ENCODE measurements at regions not wholly inside any gene's neighbourhood (a gene's known extent, or its start where the extent isn't known, plus 50 kb on each side); places are given as distances from the start of the nearest gene placed in this dataset.
A peak's percentile ranks its signal among the peaks of the same experiment; 100 is the strongest.

DNA sequence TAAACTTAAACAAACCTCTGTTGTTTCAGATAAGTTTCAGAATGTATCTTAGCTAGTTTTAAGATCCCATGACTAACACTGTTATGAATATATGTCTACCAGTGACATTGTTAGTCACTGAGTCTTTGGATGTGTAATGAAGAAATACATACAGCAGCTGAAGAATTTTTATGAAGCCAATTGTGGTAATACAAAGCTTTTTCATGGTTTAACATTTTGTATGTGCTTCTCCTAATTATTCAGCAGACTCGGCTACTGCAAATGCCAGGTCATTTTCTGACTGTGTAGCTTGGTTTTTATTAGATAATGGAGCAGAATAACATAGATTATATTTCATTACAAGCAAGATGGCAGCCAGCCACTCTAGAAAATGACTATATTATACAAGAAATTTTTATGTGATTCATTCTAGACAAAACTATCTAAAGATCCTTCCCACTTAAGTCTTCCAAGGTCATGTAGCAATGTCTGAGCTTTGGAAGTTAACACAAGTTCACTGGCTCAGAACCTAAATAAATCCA, 147.8 kb downstream of the TNFSF18 start:
- ATAC-seq (ENCODE audit: low FRiP score) (no peak), DNase-seq (no peak)
- Histone ChIP-seq H3K4me3 (ENCODE audit: low read length in 2 of 2) (no peak overlapping the region), H3K27ac (ENCODE audit: low read depth in 1 of 2, low read length in 2 of 2) (no peak overlapping the region), H3K4me1 (ENCODE audit: control insufficient read depth in 1 of 2, insufficient read depth in 2 of 2, low read length in 2 of 2) (no peaks in the 10 kb centered on the region), H3K36me3 (ENCODE audit: control insufficient read depth in 1 of 2, insufficient read depth in 2 of 2, low read length in 1 of 2) (no peaks in the 10 kb centered on the region), H3K27me3 (ENCODE audit: control insufficient read depth in 1 of 2, insufficient read depth in 2 of 2, low read length in 1 of 2) (no peaks in the 10 kb centered on the region), H3K9me3 (ENCODE audit: control insufficient read depth, low read length) (no peaks in the 10 kb centered on the region)
- intact Hi-C loops (cut with DNase I): loop anchor here in 1 of 2 donors (1.0 kb wide), 1 partner anchor 10 kb away; no protein-coding TSS in a partner anchor
- WGBS, 2 donors: 27 to 29% methylated on average over 1 of the region's 1 CpG

GRCh38 chr1:172903581-172904220, 147.0 kb downstream of the TNFSF18 start:
- Histone ChIP-seq H3K27ac (ENCODE audit: low read depth in 1 of 2, low read length in 2 of 2) (no peak overlapping the region), H3K4me3 (ENCODE audit: low read length in 2 of 2) (no peak overlapping the region), H3K27me3 (ENCODE audit: control insufficient read depth in 1 of 2, insufficient read depth in 2 of 2, low read length in 1 of 2) (no peaks in the 10 kb centered on the region), H3K36me3 (ENCODE audit: control insufficient read depth in 1 of 2, insufficient read depth in 2 of 2, low read length in 1 of 2) (no peaks in the 10 kb centered on the region), H3K9me3 (ENCODE audit: control insufficient read depth, low read length) (no peaks in the 10 kb centered on the region), H3K4me1 (ENCODE audit: control insufficient read depth in 1 of 2, insufficient read depth in 2 of 2, low read length in 2 of 2) (no peaks in the 10 kb centered on the region)
- intact Hi-C loops (cut with DNase I): loop anchor here in 1 of 2 donors (1.0 kb wide), 1 partner anchor 10 kb away; no protein-coding TSS in a partner anchor
- ATAC-seq (ENCODE audit: low FRiP score) (no peak), DNase-seq (no peak)
- 73 to 85% methylated on average over 1 of the region's 1 CpG for WGBS, 2 donors

DNA sequence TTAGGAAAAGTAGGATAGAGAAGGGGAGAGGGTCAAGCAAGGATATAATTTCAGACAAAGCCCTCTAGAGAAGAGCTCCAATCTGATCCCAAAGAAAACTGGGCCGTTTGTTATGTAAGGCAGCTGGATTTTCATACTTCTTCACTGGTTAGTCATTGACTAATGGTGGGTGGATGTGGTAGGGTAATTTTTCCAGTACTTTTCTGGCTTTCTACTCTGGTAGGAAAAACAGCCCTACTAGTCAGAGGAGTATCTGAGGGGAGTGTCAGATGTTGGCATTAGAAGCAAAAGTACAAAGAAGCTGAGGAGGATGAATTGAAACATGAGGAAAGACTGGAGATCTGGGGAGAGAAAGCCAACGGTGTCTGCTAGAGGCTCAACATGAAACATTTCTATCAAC, 145.3 kb downstream of the TNFSF18 start:
- Histone ChIP-seq H3K9me3 (ENCODE audit: control insufficient read depth, low read length) (no peaks in the 10 kb centered on the region), H3K4me1 (ENCODE audit: control insufficient read depth in 1 of 2, insufficient read depth in 2 of 2, low read length in 2 of 2) (no peaks in the 10 kb centered on the region), H3K36me3 (ENCODE audit: control insufficient read depth in 1 of 2, insufficient read depth in 2 of 2, low read length in 1 of 2) (no peaks in the 10 kb centered on the region), H3K4me3 (ENCODE audit: low read length in 2 of 2) (no peak overlapping the region), H3K27me3 (ENCODE audit: control insufficient read depth in 1 of 2, insufficient read depth in 2 of 2, low read length in 1 of 2) (no peaks in the 10 kb centered on the region), H3K27ac (ENCODE audit: low read depth in 1 of 2, low read length in 2 of 2) (no peak overlapping the region)
- intact Hi-C loops (cut with DNase I): no loop called here
- ATAC-seq (ENCODE audit: low FRiP score) (no peak), DNase-seq (no peak)
- 68 to 75% methylated on average over 2 of the region's 2 CpGs for WGBS, 2 donors

- ATAC-seq (ENCODE audit: low FRiP score): no peak
- intact Hi-C loops (cut with DNase I): no loop called here
Observed at GRCh38 chr1:172906778-172907592, 143.8 kb downstream of the TNFSF18 start.

DNA sequence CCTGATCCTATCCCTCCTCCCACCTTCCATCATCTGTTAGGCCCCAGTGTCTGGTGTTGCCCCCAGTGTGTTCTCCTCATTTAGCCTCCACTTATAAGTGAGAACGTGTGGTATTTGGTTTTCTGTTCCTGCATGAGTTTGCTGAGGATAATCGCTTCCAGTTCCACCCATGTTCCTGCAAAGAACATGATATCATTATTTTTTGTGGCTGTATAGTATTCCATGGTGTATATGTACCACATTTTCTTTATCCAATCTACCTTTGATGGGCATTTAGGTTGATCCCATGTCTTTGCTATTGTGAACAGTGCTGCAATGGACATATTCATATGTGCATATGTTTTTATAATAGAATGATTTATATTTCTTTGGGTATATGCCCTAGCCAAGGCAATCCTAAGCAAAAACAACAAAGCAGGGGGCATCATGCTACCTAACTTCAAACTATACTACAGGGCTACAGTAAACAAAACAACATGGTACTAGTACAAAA, 142.9 kb downstream of the TNFSF18 start:
- DNase-seq (no peak), ATAC-seq (ENCODE audit: low FRiP score) (no peak)
- Histone ChIP-seq H3K4me3 (ENCODE audit: low read length in 2 of 2) (no peak overlapping the region), H3K27ac (ENCODE audit: low read depth in 1 of 2, low read length in 2 of 2) (no peak overlapping the region), H3K27me3 (ENCODE audit: control insufficient read depth in 1 of 2, insufficient read depth in 2 of 2, low read length in 1 of 2) (no peaks in the 10 kb centered on the region), H3K4me1 (ENCODE audit: control insufficient read depth in 1 of 2, insufficient read depth in 2 of 2, low read length in 2 of 2) (no peaks in the 10 kb centered on the region), H3K36me3 (ENCODE audit: control insufficient read depth in 1 of 2, insufficient read depth in 2 of 2, low read length in 1 of 2) (no peaks in the 10 kb centered on the region), H3K9me3 (ENCODE audit: control insufficient read depth, low read length) (peaks cover 2% of the 10 kb centered on the region)
- intact Hi-C loops (cut with DNase I): no loop called here
- WGBS, 2 donors: 91 to 92% methylated on average over 2 of the region's 2 CpGs

More at GRCh38 chr1:172906778-172907592, 143.8 kb downstream of the TNFSF18 start:
- Histone ChIP-seq H3K9me3 (ENCODE audit: control insufficient read depth, low read length) (no peaks in the 10 kb centered on the region), H3K27ac (ENCODE audit: low read depth in 1 of 2, low read length in 2 of 2) (no peak overlapping the region), H3K27me3 (ENCODE audit: control insufficient read depth in 1 of 2, insufficient read depth in 2 of 2, low read length in 1 of 2) (no peaks in the 10 kb centered on the region), H3K4me3 (ENCODE audit: low read length in 2 of 2) (no peak overlapping the region), H3K4me1 (ENCODE audit: control insufficient read depth in 1 of 2, insufficient read depth in 2 of 2, low read length in 2 of 2) (no peaks in the 10 kb centered on the region), H3K36me3 (ENCODE audit: control insufficient read depth in 1 of 2, insufficient read depth in 2 of 2, low read length in 1 of 2) (no peaks in the 10 kb centered on the region)
- WGBS, 2 donors: 78 to 86% methylated on average over 4 of the region's 4 CpGs
- no peak for DNase-seq

- Histone ChIP-seq H3K4me3 (ENCODE audit: low read length in 2 of 2) (no peak overlapping the region), H3K27ac (ENCODE audit: low read depth in 1 of 2, low read length in 2 of 2) (no peak overlapping the region), H3K9me3 (ENCODE audit: control insufficient read depth, low read length) (peaks cover 2% of the 10 kb centered on the region), H3K36me3 (ENCODE audit: control insufficient read depth in 1 of 2, insufficient read depth in 2 of 2, low read length in 1 of 2) (no peaks in the 10 kb centered on the region), H3K27me3 (ENCODE audit: control insufficient read depth in 1 of 2, insufficient read depth in 2 of 2, low read length in 1 of 2) (no peaks in the 10 kb centered on the region), H3K4me1 (ENCODE audit: control insufficient read depth in 1 of 2, insufficient read depth in 2 of 2, low read length in 2 of 2) (no peaks in the 10 kb centered on the region)
- ATAC-seq (ENCODE audit: low FRiP score) (peak; percentile 33), DNase-seq (no peak)
- 83 to 90% methylated on average over 11 of the region's 11 CpGs for WGBS, 2 donors
- intact Hi-C loops (cut with DNase I): no loop called here
Observed at GRCh38 chr1:172909606-172910326, 141.0 kb downstream of the TNFSF18 start.

DNA sequence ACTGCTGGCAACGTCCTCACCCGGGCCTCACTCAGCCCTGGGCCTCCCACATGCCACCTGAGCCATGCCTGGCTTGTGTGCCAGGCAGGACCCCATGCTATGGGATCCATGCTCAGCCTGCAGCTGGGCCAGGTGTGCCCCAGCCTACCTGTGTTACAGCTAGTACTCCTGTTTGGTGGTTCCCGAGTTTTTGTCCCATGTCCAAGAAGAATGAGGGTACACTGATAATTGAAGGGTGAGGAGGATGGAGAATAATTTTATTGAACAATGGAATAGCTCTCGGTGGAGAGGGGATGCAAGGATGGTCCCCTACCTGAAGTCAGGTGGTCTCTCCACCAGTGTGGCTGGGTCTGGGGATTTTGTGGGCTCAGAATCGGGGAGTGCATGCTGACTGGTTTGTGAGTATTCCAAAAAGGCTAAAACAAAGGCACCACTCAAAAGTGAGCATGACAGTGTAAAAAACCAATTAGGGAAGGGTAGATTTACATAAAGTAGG, 137.9 kb downstream of the TNFSF18 start:
- Histone ChIP-seq H3K27ac (ENCODE audit: low read depth in 1 of 2, low read length in 2 of 2) (no peak overlapping the region), H3K27me3 (ENCODE audit: control insufficient read depth in 1 of 2, insufficient read depth in 2 of 2, low read length in 1 of 2) (no peaks in the 10 kb centered on the region), H3K4me1 (ENCODE audit: control insufficient read depth in 1 of 2, insufficient read depth in 2 of 2, low read length in 2 of 2) (no peaks in the 10 kb centered on the region), H3K36me3 (ENCODE audit: control insufficient read depth in 1 of 2, insufficient read depth in 2 of 2, low read length in 1 of 2) (no peaks in the 10 kb centered on the region), H3K9me3 (ENCODE audit: control insufficient read depth, low read length) (peaks cover 2% of the 10 kb centered on the region), H3K4me3 (ENCODE audit: low read length in 2 of 2) (no peak overlapping the region)
- DNase-seq (no peak), ATAC-seq (ENCODE audit: low FRiP score) (no peak)
- 75 to 80% methylated on average over 5 of the region's 5 CpGs for WGBS, 2 donors
- intact Hi-C loops (cut with DNase I): no loop called here

- DNase-seq (no peak), ATAC-seq (ENCODE audit: low FRiP score) (no peak)
- Histone ChIP-seq H3K36me3 (ENCODE audit: control insufficient read depth in 1 of 2, insufficient read depth in 2 of 2, low read length in 1 of 2) (no peaks in the 10 kb centered on the region), H3K9me3 (ENCODE audit: control insufficient read depth, low read length) (peaks cover 2% of the 10 kb centered on the region), H3K27me3 (ENCODE audit: control insufficient read depth in 1 of 2, insufficient read depth in 2 of 2, low read length in 1 of 2) (no peaks in the 10 kb centered on the region), H3K4me1 (ENCODE audit: control insufficient read depth in 1 of 2, insufficient read depth in 2 of 2, low read length in 2 of 2) (no peaks in the 10 kb centered on the region), H3K4me3 (ENCODE audit: low read length in 2 of 2) (no peak overlapping the region), H3K27ac (ENCODE audit: low read depth in 1 of 2, low read length in 2 of 2) (no peak overlapping the region)
- 28 to 30% methylated on average over 3 of the region's 3 CpGs for WGBS, 2 donors
- intact Hi-C loops (cut with DNase I): loop anchor here in 1 of 2 donors (5.0 kb wide), 1 partner anchor 58 kb away; no protein-coding TSS in a partner anchor
Observed at GRCh38 chr1:172914501-172915144, 136.1 kb downstream of the TNFSF18 start.
